ENCODE measurements at regions not wholly inside any gene's neighbourhood (a gene's known extent, or its start where the extent isn't known, plus 50 kb on each side); places are given as distances from the start of the nearest gene placed in this dataset.
"Not testable (repeated sequence)": the region's sequence is repeated elsewhere in the genome, so short reads cannot be mapped to it uniquely, and the experiment has no call there.

GRCh38 chr19:34034318-34034846 lies 137.9 kb upstream of the LSM14A start:
- no peak for DNase-seq (ENCODE audit: low spot score)

- DNase-seq (ENCODE audit: low spot score): peak; percentile 60
Measured at GRCh38 chr19:34041925-34042521, 130.3 kb upstream of the LSM14A start.

- no peak for DNase-seq (ENCODE audit: low spot score)
Measured at GRCh38 chr19:34044021-34044420, 128.3 kb upstream of the LSM14A start.

GRCh38 chr19:34049944-34050343 lies 122.4 kb upstream of the LSM14A start:
- DNase-seq (ENCODE audit: low spot score): no peak

- not testable (repeated sequence) for DNase-seq (ENCODE audit: low spot score)
Measured at GRCh38 chr19:34050430-34050829, 121.9 kb upstream of the LSM14A start.

- no peak for DNase-seq (ENCODE audit: low spot score)
Measured at GRCh38 chr19:34051255-34051654, 121.0 kb upstream of the LSM14A start.

- DNase-seq (ENCODE audit: low spot score): no peak
Measured at GRCh38 chr19:34057155-34057554, 115.1 kb upstream of the LSM14A start.

- no peak for DNase-seq (ENCODE audit: low spot score)
Measured at GRCh38 chr19:34066007-34066643, 106.2 kb upstream of the LSM14A start.

- no peak for DNase-seq (ENCODE audit: low spot score)
Measured at GRCh38 chr19:34067861-34068271, 104.4 kb upstream of the LSM14A start.

- no peak for DNase-seq (ENCODE audit: low spot score)
Measured at GRCh38 chr19:34075661-34076091, 96.6 kb upstream of the LSM14A start.

- no peak for DNase-seq (ENCODE audit: low spot score)
Measured at GRCh38 chr19:34082289-34083077, 89.8 kb upstream of the LSM14A start.

- no peak for DNase-seq (ENCODE audit: low spot score)
Measured at GRCh38 chr19:34084396-34085145, 87.7 kb upstream of the LSM14A start.

GRCh38 chr19:34085336-34085735 lies 87.0 kb upstream of the LSM14A start:
- no peak for DNase-seq (ENCODE audit: low spot score)

GRCh38 chr19:34088292-34088691 lies 84.0 kb upstream of the LSM14A start:
- DNase-seq (ENCODE audit: low spot score): no peak

GRCh38 chr19:34089566-34089965 lies 82.7 kb upstream of the LSM14A start:
- DNase-seq (ENCODE audit: low spot score): no peak

GRCh38 chr19:34094960-34095359 lies 77.3 kb upstream of the LSM14A start:
- DNase-seq (ENCODE audit: low spot score): no peak

- not testable (repeated sequence) for DNase-seq (ENCODE audit: low spot score)
Measured at GRCh38 chr19:34095411-34095810, 76.9 kb upstream of the LSM14A start.

- DNase-seq (ENCODE audit: low spot score): peak; percentile 54
Measured at GRCh38 chr19:34096020-34096915, 76.0 kb upstream of the LSM14A start.

GRCh38 chr19:34104096-34104495 lies 68.2 kb upstream of the LSM14A start:
- no peak for DNase-seq (ENCODE audit: low spot score)

GRCh38 chr19:34104557-34104956 lies 67.7 kb upstream of the LSM14A start:
- DNase-seq (ENCODE audit: low spot score): no peak

- no peak for DNase-seq (ENCODE audit: low spot score)
Measured at GRCh38 chr19:34109596-34109995, 62.7 kb upstream of the LSM14A start.
